GM21390 (cell line): ENCODE measurements at regions not wholly inside any gene's neighbourhood (a gene's known extent, or its start where the extent isn't known, plus 50 kb on each side); places are given as distances from the start of the nearest gene placed in this dataset.
A peak's percentile ranks its signal among the peaks of the same experiment; 100 is the strongest.

ENCODE experiments used
- ATAC-seq: cut with Tn5 transposase; IDR thresholded peaks from one replicate; pipeline ENCODE4 v1.9.1; 2021; ENCODE audit not compliant: unreplicated experiment

- no peak for ATAC-seq
These were observed 78.1 kb upstream of the SLC38A11 start for GRCh38 chr2:165033402-165033801.

DNA sequence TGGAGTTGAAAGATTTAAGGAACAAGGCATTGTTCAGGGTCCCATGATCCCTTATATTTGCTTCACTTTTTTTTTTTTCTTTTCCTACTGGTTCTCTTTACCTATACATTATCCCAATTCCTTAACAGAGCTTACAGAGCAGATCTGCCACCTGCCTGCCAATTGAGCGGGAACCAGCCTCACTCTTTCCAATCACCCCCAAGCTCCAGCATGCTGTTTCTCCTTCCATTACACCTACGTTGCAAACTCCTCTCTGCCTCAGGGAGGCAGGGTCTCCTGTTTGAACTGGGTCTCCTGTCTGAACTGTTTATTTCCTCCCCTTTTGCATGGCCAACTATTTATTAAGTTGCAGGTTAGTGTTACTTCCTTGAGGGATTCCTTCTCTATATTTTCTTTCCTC lies 77.2 kb upstream of the SLC38A11 start:
- ATAC-seq, result no peak

GRCh38 chr2:165024199-165024598 lies 68.9 kb upstream of the SLC38A11 start:
- no peak for ATAC-seq

DNA sequence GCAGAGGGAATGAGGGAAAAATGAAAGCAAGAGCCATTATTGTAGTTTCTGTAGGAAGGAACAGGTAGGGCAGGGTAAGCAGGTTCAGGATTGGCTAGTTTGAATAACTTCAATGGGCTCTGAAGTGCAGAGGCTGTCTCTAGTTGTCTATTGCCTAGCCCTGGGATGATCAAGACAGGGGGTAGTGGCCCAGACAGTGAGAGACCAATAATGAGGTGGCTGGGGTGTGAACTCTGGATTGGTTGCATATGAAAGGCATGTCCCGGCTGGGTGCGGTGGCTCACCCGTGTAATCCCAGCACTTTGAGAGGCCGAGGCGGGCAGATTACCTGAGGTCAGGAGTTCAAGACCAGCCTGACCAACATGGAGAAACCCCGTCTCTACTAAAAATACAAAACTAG lies 67.5 kb upstream of the SLC38A11 start:
- no peak for ATAC-seq

GRCh38 chr2:165017966-165018596 lies 62.8 kb upstream of the SLC38A11 start:
- ATAC-seq, result no peak

DNA sequence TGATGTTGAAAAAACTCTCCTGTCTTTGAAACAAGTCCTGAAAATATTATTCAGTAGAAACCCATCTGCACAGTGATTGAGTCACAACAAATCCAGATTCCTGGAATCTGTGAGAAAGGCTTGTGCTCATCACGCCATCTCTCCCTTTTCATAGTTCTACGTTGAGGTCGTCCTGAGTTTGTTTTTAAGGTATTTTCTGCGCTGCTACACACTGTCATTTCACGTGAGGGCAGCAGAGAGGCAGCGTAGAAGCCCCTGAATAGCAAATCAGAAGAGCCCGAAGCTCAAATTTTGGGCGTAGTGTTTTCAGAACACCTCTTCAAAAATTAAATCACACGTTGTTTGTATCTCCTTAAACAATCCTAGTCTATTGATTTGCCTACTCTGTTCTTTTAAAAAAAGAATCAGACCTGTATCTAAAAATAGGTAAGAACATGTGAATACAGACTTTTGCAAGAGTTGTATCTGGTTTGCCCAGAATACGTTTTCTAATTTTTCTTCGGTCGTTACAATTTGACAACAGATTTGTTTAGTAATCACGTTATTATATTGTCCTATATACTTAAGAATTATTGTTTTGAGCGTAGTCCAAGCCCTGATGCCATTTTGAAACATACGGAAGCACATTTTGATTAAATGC lies 61.6 kb upstream of the SLC38A11 start:
- peak; percentile 63 for ATAC-seq

- ATAC-seq, result peak; percentile 77
These were observed 59.8 kb upstream of the SLC38A11 start for GRCh38 chr2:165015052-165015642.

- ATAC-seq, result no peak
These were observed 58.8 kb upstream of the SLC38A11 start for GRCh38 chr2:165013944-165014619.

- no peak for ATAC-seq
These were observed 55.9 kb upstream of the SLC38A11 start for GRCh38 chr2:165011199-165011598.

DNA sequence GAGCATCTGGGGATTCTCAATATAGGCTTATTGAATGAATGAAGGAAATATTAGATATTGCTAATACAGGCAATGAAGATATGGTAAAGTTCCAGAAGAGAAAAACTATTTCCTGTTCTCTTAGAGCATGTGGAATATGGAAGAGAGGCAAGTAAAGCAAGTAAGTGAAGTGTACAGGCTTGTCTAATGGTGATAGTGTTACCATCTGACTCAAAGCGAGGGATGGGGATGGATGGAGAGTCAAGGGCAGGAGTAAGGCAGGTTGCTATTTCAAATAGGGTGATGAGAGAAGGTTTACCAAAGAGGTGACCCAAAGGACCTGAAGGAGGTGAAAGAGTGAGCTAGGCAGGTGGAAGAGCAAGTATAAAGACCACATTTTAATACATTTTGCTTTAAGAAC lies 55.2 kb upstream of the SLC38A11 start:
- no peak for ATAC-seq

DNA sequence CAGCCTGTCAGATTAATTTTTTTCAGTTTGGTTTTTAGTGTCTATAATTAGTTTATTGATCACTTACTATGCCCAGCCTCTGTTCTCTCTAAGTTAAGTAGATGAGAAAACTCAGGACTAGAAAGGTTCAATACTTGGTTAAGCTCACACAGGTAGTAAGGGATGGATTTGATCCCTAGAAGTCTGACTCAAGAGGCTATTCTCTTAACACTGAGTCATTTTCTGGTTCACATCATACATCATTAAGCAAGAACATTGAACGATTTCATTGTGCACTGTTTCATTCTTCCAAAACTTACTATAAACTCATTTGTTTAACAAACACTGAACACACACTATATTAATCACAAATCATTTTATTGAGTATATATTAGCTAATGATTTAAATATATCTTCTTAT lies 54.1 kb upstream of the SLC38A11 start:
- ATAC-seq, result no peak

DNA sequence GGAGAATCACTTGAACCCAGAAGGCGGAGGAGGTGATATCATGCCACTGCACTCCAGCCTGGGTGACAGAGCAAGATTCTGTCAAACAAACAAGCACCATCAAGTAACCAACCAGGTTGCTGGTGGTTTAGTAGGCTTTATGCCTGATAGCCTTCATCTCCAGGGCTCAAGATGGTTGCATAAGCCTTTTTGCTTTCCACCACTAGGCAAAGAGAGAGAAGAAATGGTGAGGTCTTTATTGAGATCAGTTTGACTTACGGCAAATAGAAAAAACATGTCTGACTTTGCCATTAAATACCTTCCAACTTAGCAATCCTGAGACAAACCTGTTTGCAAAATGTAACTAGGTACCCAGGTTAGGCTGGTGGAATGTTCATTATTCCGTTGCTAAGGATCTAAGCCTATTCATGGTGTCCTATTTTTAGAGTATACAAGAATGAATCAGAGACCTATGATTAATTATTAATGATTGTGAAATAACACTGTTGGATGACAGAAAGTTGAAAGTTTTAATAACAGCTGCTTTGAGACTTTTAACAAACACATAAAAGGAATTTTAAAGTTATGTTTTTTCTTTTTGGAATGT lies 53.5 kb upstream of the SLC38A11 start:
- ATAC-seq, result no peak

- ATAC-seq, result no peak
These were observed 51.9 kb upstream of the SLC38A11 start for GRCh38 chr2:165007161-165007744.
